Endothelial cell of umbilical vein (primary cell): ENCODE measurements at regions not wholly inside any gene's neighbourhood (a gene's known extent, or its start where the extent isn't known, plus 50 kb on each side); places are given as distances from the start of the nearest gene placed in this dataset.

Experiments used
- BruUV-seq: library from RNA; stranded (reverse); fragments of 400-500 nt; replicated peaks from 2 replicates; lab custom pipeline; 2021; lab: Mats Ljungman, UMichigan
- CTCF ChIA-PET: fragments of 300-600, 350-600 bp; sonication (Branson Sonifier 250); formaldehyde crosslinking; loops from one replicate; lab custom pipeline; 2021; ENCODE audit warnings: antibody characterized with exemption, inconsistent platforms; lab: Charles Lee
- POLR2A ChIA-PET: fragments of 300-600, 350-600 bp; sonication (Branson Sonifier 250); formaldehyde crosslinking; loops from one replicate; lab custom pipeline; 2021; ENCODE audit warnings: antibody characterized with exemption, inconsistent platforms; lab: Charles Lee
- DNase-seq: peaks from one replicate; pipeline ENCODE4 v3.0.0-alpha.2; 2011; ENCODE audit warnings: low read depth, low spot score
- FAIRE-seq: peaks from 2 replicates; lab custom pipeline; 2011; peaks lifted over from hg19 to GRCh38; lab: Jason Lieb, UNC
- H2AFZ ChIP-seq: 2 replicates; pipeline ENCODE4 v1.6.0; 2012; ENCODE audit warnings: low read depth, low read length, control low read depth, inconsistent platforms
- H3K27ac ChIP-seq: 2 replicates; pipeline ENCODE4 v1.5.1; 2011; ENCODE audit warnings: low read depth, mild to moderate bottlenecking, control low read depth, low read length, moderate library complexity; ENCODE audit not compliant: insufficient read depth
- H3K27me3 ChIP-seq, 2 experiments: 2 replicates each; pipeline versions ENCODE4 v1.6.0 to v1.6.1; 2011; ENCODE audit warnings: low read length in 2 of 2, mixed read lengths in 1 of 2; ENCODE audit not compliant: control insufficient read depth in 2 of 2, insufficient read depth in 2 of 2
- H3K36me3 ChIP-seq, 2 experiments: 2 replicates in 1 of 2; 3 replicates in 1 of 2; pipeline ENCODE4 v1.5.1; 2011; ENCODE audit warnings: low read length in 2 of 2, mild to moderate bottlenecking in 1 of 2, moderate library complexity in 1 of 2; ENCODE audit not compliant: control insufficient read depth in 2 of 2, insufficient read depth in 2 of 2; ENCODE audit errors: extremely low read depth in 1 of 2
- H3K4me1 ChIP-seq: 3 replicates; pipeline ENCODE4 v1.5.1; 2011; ENCODE audit warnings: mild to moderate bottlenecking, low read length; ENCODE audit not compliant: control insufficient read depth, insufficient read depth; ENCODE audit errors: extremely low read depth
- H3K4me2 ChIP-seq: 2 replicates; pipeline ENCODE4 v1.6.1; 2011; ENCODE audit warnings: low read length, control low read depth, mixed read lengths; ENCODE audit not compliant: insufficient read depth
- H3K4me3 ChIP-seq, 3 experiments: fragments of 200-600 bp in 1 of 3; sonication (generic), shearing (Covaris generic) in 1 of 3; replicated peaks in 1 of 3; 2 replicates each; pipeline ENCODE4 v1.5.1; 2011 to 2016; ENCODE audit warnings: control low read depth in 3 of 3, low read length in 3 of 3, mild to moderate bottlenecking in 2 of 3, inconsistent platforms in 1 of 3, low read depth in 1 of 3, moderate library complexity in 1 of 3; ENCODE audit not compliant: insufficient read depth in 1 of 3
- H3K79me2 ChIP-seq: 2 replicates; pipeline ENCODE4 v1.6.0; 2012; ENCODE audit warnings: low read length, inconsistent platforms; ENCODE audit not compliant: control insufficient read depth, insufficient read depth
- H3K9ac ChIP-seq: replicated peaks from 2 replicates; pipeline ENCODE3; 2011; ENCODE audit warnings: low read length, control low read depth; ENCODE audit not compliant: insufficient read depth; ENCODE audit errors: extremely low read depth
- H3K9me1 ChIP-seq: replicated peaks from 3 replicates; pipeline ENCODE4 v1.6.0; 2011; ENCODE audit warnings: mild to moderate bottlenecking, low read length; ENCODE audit not compliant: control insufficient read depth, insufficient read depth; ENCODE audit errors: extremely low read depth
- H3K9me3 ChIP-seq: replicated peaks from 2 replicates; pipeline ENCODE4 v1.5.1; 2012; ENCODE audit warnings: low read length, inconsistent platforms; ENCODE audit not compliant: control insufficient read depth, insufficient read depth
- H4K20me1 ChIP-seq: replicated peaks from 2 replicates; pipeline ENCODE3; 2011; ENCODE audit warnings: mild to moderate bottlenecking, low read length; ENCODE audit not compliant: control insufficient read depth, insufficient read depth; ENCODE audit errors: extremely low read depth
- EZH2 ChIP-seq: IDR thresholded peaks from 2 replicates; pipeline ENCODE4 v1.6.1; 2012; ENCODE audit warnings: borderline replicate concordance, low read depth, mild to moderate bottlenecking, moderate library complexity, low read length, inconsistent platforms; ENCODE audit not compliant: severe bottlenecking
- FOS ChIP-seq: IDR thresholded peaks from 2 replicates; pipeline ENCODE4 v1.6.1; 2011; ENCODE audit warnings: mild to moderate bottlenecking, low read length, moderate library complexity, borderline replicate concordance; ENCODE audit not compliant: insufficient read depth
- GATA2 ChIP-seq: IDR thresholded peaks from 2 replicates; pipeline ENCODE4 v1.7.0; 2011; ENCODE audit warnings: low read depth, mild to moderate bottlenecking, moderate library complexity, mixed read lengths, low read length; ENCODE audit not compliant: insufficient read length, insufficient read depth
- JUN ChIP-seq: IDR thresholded peaks from 2 replicates; pipeline ENCODE4 v1.6.1; 2011; ENCODE audit warnings: borderline replicate concordance, low read depth; ENCODE audit not compliant: insufficient read length, insufficient read depth
- MYC ChIP-seq: IDR thresholded peaks from one replicate; pipeline ENCODE4 v1.6.1; 2011; ENCODE audit warnings: mild to moderate bottlenecking, low read depth, low read length
- POLR2A ChIP-seq: IDR thresholded peaks from 2 replicates; pipeline ENCODE4 v1.6.1; 2012; ENCODE audit warnings: low read depth, mild to moderate bottlenecking, control low read depth, low read length
- POLR2AphosphoS5 ChIP-seq: IDR thresholded peaks from 2 replicates; pipeline ENCODE4 v1.6.1; 2012; ENCODE audit warnings: low read depth, mild to moderate bottlenecking, control low read depth, low read length, moderate library complexity; ENCODE audit not compliant: insufficient read depth
- dilution Hi-C: fragments of 300-500 bp; cut with MboI; formaldehyde crosslinking; loops from one replicate; pipeline ENCODE4 v1.15.0; 2019; ENCODE audit warnings: low sequenced_read_pairs; ENCODE audit not compliant: extremely low pct_ligation_motif_present
- intact Hi-C: fragments of 100-400 bp; cut with micrococcal nuclease; formaldehyde crosslinking; loops from one replicate; pipeline ENCODE4 v1.10.0; 2022
- TF ChIP-seq, protein P1 (sequence below), 2 donors: IDR thresholded peaks; 1 replicate in 1 of 2; 2 replicates in 1 of 2; pipeline ENCODE4 v1.5.1; 2011; ENCODE audit warnings: low read length in 2 of 2, mild to moderate bottlenecking in 2 of 2, moderate library complexity in 2 of 2, control low read depth in 1 of 2, inconsistent platforms in 1 of 2, low read depth in 1 of 2; ENCODE audit not compliant: insufficient read depth in 1 of 2; ENCODE audit errors: extremely low read depth in 1 of 2
- TF ChIP-seq, protein P2 (sequence below): IDR thresholded peaks from 2 replicates; pipeline ENCODE4 v1.6.1; 2011; ENCODE audit not compliant: insufficient read depth, insufficient read length

DNA sequence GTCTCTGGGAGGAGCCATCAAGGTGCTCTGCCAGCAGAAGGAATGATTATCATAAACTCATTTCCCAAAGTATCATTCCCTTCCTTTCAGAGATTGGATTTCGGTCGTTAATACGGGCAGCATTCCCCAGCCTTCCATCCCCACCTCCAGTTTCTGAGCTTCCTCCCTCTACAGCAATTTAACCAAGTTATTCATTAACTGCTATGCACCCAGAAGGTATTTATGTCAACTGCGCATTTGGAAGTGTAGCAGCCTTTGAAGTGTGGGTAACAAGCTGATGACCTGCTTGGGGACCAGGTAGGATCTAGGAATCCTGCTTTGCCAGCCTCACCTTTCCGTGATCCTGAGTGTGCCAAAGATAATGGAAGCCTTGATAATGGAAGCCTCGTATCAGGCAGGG, 172.4 kb upstream of the IGSF21 start:
- BruUV-seq: no TSS peak
- DNase-seq (no peak), FAIRE-seq (no peak)
- POLR2A ChIA-PET: no interaction called here
- no peaks in the 10 kb centered on the region for H3K79me2 ChIP-seq
- TF ChIP-seq GATA2: no peak
- TF ChIP-seq MYC: no peak
- no peak for TF ChIP-seq EZH2
- TF ChIP-seq POLR2AphosphoS5: no peak
- TF ChIP-seq JUN: no peak
- H3K9me3 ChIP-seq: peaks cover 3% of the 10 kb centered on the region
- H3K4me3 ChIP-seq: no peak overlapping the region
- dilution Hi-C loops: no loop called here
- H3K27ac ChIP-seq: no peak overlapping the region
- no peaks in the 10 kb centered on the region for H3K9me1 ChIP-seq
- H3K4me2 ChIP-seq: no peak overlapping the region
- H3K9ac ChIP-seq: no peak overlapping the region
- H3K27me3 ChIP-seq: no peaks in the 10 kb centered on the region
- no peaks in the 10 kb centered on the region for H3K4me1 ChIP-seq
- H3K36me3 ChIP-seq: no peaks in the 10 kb centered on the region
- H4K20me1 ChIP-seq: no peaks in the 10 kb centered on the region
- no peak overlapping the region for H2AFZ ChIP-seq
- intact Hi-C loops: no loop called here
- CTCF ChIA-PET: no interaction called here

DNA sequence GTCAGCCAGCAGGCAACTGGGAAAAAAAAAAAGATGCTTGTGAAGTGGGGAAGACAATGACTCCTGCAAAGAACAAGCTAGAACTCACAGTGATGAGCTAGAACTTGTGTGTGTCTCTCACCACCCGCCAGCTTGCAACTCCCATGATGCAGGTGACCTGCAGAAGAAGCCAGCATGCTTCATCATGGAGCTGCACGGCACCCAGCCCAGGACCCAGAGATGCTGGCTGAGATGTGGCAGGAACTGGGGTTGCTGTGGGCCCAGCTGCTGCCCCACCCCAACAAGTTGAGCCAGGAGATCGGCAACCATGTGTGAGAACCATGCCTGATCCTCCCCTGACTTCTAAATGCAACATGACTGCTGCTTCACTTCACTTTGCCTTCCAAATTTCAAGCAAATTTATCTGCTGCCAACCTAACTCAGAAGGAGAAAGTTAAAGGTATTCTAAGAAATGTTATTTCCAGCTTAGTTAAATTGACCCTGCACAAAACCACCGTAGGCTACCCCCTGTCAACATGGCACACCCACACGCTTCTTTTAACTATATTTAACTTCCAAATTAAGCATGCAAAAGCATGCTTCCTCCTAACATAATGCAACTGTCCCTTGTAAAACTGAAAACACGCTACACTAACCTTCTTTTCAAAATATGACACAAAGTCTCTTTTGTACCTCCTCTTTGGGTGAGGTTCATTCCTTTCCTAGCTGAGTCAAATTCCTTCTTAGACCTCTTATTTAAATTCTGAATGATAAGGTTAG, 166.0 kb upstream of the IGSF21 start:
- Histone ChIP-seq H4K20me1 (no peaks in the 10 kb centered on the region), H3K4me2 (no peak overlapping the region), H3K36me3 (no peaks in the 10 kb centered on the region), H3K4me1 (no peaks in the 10 kb centered on the region), H3K27me3 (no peaks in the 10 kb centered on the region), H3K9me3 (peaks cover 7% of the 10 kb centered on the region), H3K9ac (no peak overlapping the region), H2AFZ (no peak overlapping the region), H3K4me3 (no peak overlapping the region), H3K79me2 (no peaks in the 10 kb centered on the region), H3K27ac (no peak overlapping the region), H3K9me1 (no peaks in the 10 kb centered on the region)
- no peak for TF ChIP-seq GATA2
- TF ChIP-seq, protein P1, sequence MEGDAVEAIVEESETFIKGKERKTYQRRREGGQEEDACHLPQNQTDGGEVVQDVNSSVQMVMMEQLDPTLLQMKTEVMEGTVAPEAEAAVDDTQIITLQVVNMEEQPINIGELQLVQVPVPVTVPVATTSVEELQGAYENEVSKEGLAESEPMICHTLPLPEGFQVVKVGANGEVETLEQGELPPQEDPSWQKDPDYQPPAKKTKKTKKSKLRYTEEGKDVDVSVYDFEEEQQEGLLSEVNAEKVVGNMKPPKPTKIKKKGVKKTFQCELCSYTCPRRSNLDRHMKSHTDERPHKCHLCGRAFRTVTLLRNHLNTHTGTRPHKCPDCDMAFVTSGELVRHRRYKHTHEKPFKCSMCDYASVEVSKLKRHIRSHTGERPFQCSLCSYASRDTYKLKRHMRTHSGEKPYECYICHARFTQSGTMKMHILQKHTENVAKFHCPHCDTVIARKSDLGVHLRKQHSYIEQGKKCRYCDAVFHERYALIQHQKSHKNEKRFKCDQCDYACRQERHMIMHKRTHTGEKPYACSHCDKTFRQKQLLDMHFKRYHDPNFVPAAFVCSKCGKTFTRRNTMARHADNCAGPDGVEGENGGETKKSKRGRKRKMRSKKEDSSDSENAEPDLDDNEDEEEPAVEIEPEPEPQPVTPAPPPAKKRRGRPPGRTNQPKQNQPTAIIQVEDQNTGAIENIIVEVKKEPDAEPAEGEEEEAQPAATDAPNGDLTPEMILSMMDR (IDR thresholded peaks at IDR 0.05; ENCODE audit: extremely low read depth in 1 of 2, insufficient read depth in 1 of 2, low read depth in 1 of 2, low read length in 2 of 2): no peak
- no peak for TF ChIP-seq MYC
- no peak for TF ChIP-seq JUN
- TF ChIP-seq, protein P2, sequence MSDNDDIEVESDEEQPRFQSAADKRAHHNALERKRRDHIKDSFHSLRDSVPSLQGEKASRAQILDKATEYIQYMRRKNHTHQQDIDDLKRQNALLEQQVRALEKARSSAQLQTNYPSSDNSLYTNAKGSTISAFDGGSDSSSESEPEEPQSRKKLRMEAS: no peak
- TF ChIP-seq POLR2AphosphoS5: no peak
- TF ChIP-seq EZH2: no peak
- TF ChIP-seq FOS: no peak
- no peak for TF ChIP-seq POLR2A
- FAIRE-seq (no peak), DNase-seq (no peak)
- no TSS peak for BruUV-seq
- intact Hi-C loops: no loop called here
- dilution Hi-C loops: no loop called here
- POLR2A ChIA-PET: no interaction called here
- CTCF ChIA-PET: no interaction called here
